ENCODE measurements at regions not wholly inside any gene's neighbourhood (a gene's known extent, or its start where the extent isn't known, plus 50 kb on each side); places are given as distances from the start of the nearest gene placed in this dataset.

DNA sequence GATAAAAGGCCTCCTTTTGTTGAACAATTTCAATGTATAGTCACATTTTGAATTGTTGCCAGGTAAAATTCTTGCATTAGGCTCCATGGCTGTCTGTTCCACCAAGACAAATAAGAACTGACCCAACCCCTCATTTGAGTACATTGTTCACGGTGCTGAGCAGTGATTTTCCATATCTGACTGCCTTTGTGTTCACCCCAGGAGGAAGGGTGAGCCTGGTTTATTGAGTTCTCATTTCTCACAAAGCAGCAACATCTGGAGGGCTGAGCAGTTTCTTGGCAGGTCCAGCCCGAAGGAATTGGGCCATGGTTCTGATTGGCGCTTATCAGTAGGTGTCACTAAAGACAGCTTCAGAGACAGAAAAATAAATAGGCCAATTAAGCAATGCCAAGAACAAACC lies 149.1 kb downstream of the BMP4 start:
- DNase-seq (ENCODE audit: low spot score), result no peak

DNA sequence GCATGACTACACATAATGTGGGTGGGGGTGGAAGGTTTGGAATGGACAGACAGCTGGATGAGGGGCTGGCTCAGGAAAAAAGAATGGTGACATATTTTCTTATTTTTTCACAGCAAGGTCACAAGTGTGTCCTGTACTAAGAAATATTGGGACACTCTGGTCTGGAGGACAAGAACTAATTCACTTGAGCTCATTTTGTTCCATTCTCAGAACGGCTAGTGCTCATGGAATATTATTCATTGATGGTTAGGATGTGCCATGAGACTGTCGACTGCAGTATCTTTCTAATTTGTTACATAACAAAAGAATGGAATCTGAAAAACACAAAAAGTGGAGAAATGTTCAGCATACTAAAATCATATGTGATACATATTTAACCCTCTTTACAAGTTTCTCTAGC lies 149.5 kb downstream of the BMP4 start:
- DNase-seq (ENCODE audit: low spot score), result no peak

DNA sequence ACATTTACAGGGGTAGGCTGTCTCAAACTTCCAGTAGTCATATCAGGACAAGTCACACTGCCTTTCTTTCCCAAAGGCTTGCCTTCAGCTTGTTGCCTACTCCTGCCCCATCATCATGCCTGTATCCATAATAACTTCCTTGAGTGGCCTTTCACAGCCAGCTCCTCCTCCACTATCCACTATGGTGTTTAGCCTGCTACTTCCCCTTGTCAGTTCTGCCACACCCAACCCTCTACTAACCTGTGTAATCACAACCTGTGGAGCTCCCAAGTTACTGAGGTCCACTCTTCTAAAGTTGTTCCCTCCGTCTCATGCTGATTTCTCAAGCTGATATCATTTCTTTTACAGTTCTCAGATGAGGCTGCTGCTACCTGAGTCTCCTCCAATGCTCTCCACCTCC lies 159.9 kb downstream of the BMP4 start:
- no peak for DNase-seq (ENCODE audit: low spot score)

DNA sequence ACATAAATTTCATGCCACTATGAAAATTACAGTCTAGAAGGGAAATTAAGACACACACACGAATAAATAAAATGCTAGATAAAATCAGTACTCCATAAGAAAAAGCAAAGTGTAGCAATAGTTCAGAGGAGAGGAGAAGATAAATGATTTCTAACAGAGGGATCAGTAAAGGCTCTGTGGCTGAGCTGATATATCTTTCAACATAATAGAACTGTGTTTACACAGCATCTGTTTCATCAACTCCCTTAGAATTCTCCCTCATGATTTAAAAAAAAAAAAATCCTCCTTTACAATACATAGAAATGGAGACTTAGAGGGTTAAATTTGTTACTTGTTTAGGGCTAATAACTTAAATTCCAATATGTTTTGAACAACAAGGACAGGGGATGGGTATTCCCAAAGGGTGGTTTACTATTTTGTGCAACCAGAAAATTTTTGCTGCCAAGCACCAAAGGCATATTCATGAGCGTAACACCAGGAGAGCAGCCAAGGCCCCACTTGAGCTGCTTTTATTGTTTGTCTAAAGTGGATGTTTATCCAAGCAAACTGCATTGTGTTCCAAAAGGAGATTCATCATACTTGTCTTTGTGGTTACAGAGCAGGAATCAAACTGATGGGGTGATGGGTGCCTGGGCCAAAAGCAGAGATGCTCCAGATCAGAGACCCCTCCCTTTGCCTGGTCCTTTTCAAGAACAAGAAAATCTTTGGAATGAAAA lies 162.7 kb downstream of the BMP4 start:
- DNase-seq (ENCODE audit: low spot score), result no peak

DNA sequence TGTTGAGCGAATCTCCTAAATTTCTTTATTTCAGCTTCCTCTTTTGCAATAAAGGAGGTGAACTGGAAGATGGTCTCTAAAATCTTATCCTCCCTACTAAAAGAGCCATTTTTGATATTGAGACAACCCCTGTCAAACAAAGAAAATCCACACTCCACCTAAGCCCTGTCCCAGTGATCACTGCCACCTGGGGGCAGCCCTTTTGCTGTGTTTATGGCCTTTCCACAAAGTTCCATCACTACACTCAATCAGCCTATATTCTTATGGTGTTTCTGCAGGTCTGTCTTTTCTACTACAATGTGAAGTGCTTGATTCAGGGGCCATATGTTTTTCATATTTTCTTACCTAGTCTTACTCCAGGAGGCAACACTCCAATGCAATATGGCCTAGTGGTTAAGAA lies 163.7 kb downstream of the BMP4 start:
- DNase-seq (ENCODE audit: low spot score), result no peak

DNA sequence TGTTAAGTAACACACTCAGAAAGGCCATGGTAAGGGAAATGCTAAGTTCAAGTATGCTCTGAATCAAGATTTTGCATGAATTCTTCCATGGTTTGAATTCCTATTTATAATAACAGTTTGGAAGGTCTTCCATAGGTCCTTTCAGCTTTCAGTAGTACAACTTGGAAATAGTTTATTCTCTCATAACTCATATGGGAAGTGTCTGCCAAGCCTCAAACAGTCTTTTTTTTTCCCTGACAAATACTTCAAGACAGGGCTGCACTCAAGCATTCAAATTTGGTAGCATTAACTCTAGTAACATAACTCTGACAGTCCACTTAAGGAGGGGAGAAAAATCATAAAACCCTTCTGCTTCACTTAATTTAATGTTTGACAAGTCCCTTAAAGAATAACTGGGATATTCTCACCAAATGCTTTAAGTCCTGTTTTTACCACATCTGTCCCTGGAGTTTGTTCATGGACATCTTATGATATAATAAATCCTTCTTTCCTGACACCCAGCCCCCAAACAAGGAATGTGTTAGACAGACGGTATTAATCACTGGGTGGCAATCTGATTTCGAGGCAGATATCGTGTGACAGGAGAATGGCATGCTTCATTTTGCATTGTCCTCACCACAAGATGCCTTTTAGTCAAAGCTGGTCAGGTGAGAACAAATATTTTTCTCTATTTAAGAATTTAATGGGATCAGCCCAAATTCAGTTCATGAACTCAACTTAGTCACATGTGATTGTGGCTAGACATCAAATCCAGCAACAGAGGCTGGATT lies 165.7 kb downstream of the BMP4 start:
- DNase-seq (ENCODE audit: low spot score), result no peak

DNA sequence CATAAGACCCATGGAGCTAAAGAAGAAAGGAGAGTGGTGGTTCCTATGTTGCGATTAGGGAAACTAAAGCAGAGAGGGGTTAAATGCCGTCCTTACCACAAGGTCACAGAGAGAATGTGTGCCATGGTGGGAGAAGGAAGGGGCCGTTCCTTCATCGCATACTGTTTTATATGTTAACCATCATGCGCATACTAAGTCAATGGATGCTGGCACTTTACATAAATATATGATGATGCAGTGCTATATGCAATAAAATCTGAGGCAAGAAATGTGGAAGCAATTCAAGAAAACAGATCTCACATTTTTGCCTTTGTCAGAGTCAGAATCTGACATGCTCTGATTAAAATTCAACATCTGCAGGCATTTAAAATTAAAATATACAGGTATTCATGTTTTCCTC lies 168.1 kb downstream of the BMP4 start:
- DNase-seq (ENCODE audit: low spot score), result no peak

DNA sequence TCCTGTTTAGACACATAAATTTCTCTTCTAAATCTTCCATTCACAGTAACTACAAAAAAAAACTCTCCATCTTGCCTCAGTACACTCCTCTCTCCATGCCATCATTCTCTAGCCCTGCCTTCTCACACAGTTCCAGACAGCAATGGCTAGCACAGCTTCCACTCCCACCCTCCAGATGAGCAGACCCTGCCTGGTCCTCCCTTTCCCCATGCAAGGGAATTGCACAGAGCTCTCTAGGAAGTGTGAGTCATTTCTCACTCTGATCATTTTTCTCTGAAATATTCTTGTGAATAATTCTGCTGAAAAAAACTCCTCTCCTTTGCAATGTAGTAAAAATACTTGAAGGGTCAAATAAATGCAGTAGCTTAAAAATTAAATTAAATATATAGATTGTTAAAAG lies 170.6 kb downstream of the BMP4 start:
- no peak for DNase-seq (ENCODE audit: low spot score)

DNA sequence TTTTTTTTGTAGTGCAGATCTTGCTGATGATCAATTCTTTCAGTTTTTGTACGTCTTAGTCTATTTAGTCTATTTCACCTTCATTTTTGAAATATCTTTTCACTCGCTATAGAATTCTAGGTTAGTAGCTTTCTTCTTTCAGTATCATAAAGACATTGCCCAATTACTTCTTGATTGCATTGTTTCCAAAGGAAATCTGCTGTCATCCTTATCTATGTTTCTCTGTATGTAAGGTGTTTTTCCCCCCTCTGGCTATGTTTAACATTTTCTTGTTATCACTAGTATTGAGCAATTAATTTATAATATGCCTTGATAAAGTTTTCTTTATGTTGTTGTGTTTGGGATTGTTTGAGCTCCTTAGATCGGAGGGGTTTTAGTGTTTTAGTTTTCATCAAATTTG lies 171.9 kb downstream of the BMP4 start:
- DNase-seq (ENCODE audit: low spot score), result no peak

DNA sequence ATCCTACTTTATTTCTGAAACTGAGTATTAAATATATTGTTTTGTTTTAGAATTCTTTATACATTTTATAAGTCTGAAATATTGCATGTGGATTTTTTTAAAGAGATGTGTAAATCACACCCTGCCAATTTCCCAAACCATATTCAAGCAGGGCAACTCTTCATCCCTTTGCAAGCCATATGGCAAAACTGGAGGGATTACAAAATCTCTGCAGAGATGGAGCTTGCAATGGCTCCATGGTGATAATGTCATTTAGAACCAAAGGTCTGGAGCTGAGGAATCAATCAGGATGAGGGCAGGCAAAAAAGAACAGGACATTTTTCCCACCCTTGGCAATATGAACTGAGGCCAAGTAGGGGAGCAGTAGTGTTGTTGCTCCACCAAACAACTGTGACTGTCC lies 173.4 kb downstream of the BMP4 start:
- no peak for DNase-seq (ENCODE audit: low spot score)

DNA sequence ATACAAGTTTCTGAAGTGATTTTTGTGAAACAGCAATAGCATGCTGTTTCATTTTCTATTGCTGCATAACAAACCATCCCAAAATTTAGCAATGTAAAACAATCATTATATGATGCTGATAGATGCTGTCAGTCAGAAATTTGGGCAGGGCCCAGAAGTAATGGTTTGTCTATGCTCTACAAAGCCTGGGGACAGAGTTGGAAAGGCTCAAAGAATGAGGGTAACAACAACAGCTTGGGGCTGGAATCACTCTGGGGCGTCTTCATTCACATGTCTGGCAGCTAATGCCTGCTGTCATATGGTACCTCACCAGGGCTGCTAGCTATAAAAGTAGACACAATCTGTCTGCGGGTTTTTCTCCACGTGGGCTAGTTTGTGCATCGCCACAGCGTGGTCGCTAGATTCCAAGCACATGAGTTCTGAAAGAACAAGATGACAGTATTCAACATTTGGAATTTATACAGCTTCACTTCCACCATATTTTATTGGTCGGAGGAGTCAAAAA lies 176.5 kb downstream of the BMP4 start:
- DNase-seq (ENCODE audit: low spot score), result no peak

DNA sequence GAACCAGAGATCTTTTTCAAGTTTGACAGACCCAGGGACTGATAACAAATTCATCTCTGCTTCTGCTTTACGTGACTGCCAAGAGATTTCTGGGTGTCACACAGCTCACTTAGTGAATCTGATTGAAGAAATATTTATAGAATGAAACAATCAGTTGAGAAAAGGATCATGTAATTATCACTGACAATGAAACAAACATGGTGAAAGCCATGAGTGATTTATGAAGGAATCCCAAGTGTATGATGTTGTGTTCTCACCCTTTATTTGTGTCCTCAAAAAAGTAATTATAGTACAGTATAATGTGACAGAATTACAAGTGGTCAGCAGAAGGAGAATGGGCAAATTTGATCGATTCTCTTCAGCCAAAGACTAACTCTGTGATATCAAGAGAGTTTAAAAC lies 177.3 kb downstream of the BMP4 start:
- no peak for DNase-seq (ENCODE audit: low spot score)

DNA sequence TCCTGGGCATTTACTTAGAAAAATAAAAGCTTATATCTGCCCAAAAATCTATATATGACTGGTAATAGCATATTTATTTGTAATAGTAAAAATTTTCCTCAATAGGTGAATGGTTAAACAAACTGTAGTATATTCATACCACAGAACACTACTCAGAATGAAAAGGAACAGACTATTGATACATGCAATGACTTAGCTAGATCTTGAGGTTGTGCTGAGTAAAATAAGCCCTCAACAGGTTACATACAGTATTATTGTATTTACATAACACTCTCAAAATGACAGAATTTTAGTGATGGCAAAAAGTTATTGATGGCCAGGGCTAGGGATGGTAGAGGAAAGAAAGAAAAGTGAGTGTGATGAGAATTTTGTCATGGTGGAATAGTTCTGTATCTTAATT lies 178.4 kb downstream of the BMP4 start:
- no peak for DNase-seq (ENCODE audit: low spot score)

DNA sequence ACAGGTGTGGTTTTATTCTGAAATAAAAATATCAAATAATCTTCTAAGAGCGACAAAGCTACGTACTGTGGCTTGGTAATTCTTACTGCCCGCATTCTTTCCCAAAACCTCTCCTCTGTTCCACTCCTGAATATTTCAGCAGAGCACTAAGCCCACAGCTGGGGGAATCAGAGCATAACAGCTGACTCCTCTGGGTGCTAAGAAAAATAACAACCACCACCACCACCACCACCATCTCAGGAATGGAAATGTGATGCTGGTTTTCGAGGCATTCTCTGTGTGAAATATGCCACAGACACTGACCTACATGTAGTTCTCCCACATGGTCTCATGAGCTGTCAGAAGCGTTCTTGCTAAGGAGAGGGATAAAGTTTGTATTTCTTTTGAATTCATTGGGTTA lies 183.7 kb downstream of the BMP4 start:
- no peak for DNase-seq (ENCODE audit: low spot score)

DNA sequence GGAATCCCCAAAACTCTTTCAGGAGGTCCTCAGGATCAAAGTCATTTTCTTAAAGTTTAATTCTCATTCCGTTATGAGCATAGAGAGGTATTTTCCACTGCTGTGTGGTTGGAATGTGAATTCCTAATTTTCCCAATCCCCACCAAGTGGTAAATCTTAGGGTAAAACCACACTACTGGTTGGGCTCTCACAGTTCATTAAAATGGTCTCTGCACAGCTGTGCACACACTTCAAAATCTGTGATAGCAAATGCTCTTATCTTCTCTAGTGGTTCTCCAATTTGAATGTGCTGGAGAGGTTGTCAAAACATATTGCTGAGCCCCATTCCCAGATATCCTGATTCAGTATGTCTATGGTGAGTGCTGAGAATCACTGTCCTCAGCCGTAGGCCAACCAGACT lies 189.1 kb downstream of the BMP4 start:
- DNase-seq (ENCODE audit: low spot score), result no peak

DNA sequence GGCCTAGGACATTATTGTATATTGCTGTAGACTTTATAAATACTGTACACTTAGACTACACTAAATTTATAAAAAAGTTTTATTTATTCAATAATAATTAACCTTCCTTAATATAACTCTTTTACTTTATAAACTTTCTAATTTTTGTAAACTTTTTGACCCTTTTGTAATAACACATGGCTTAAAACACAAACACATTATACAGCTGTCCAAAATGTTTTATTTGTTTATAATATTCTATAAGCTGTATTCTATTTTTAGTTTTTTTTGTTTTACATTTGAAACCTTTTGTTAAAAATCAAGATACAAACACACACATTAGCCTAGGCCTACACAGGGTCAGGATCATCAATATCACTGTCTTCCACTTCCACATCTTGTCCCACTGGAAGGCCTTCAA lies 190.0 kb downstream of the BMP4 start:
- no peak for DNase-seq (ENCODE audit: low spot score)

DNA sequence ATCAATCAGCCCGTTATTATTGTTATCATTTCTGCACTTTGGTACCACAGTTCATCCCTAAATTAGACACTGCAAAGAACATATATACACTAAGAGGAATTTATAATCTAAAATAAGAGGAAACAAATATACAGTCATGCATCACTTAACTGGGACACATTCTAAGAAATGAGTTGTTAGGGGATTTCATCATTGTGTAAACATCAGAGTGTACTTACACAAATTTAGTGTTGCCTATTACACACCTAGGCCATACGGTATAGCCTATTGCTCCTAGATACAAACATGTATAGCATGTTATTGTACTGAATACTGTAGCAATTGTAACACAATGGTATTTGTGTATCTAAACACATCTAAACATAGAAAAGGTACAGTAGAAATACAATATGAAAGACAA lies 190.5 kb downstream of the BMP4 start:
- DNase-seq (ENCODE audit: low spot score), result no peak

DNA sequence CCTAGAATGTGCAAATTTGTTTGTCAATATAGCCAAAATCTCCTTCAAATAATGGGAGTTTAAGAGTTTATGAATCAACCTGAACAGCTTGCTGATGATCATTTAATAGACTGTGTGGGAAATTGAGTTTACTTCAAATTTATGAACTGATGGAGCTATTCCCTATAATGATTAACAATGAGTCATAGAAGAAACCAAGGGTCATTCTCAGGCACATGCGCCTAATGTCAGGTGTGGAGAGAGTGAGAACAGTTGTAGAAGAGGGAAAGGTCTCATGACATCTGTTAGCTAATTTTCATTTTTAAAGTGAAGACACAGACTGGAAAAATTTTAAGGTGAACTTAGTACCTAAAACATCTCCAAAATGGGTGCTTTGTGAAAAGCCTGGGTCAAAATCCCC lies 191.8 kb downstream of the BMP4 start:
- no peak for DNase-seq (ENCODE audit: low spot score)

DNA sequence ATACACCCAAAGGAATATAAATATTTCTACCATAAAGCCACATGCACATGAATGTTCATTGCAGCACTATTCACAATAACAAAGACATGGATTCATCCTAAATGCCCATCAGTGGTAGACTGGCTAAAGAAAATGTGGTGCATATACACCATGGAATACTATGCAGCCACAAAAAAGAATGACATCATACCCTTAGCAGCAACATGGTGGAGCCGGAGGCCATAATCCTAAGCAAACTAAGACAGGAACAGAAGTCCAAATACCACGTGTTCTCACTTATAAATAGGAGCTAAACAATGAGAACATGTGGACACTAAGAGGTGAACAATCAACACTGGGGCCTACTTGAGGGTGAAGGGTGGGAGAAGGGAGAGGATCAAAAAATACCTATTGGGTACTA lies 198.5 kb downstream of the BMP4 start:
- no peak for DNase-seq (ENCODE audit: low spot score)

DNA sequence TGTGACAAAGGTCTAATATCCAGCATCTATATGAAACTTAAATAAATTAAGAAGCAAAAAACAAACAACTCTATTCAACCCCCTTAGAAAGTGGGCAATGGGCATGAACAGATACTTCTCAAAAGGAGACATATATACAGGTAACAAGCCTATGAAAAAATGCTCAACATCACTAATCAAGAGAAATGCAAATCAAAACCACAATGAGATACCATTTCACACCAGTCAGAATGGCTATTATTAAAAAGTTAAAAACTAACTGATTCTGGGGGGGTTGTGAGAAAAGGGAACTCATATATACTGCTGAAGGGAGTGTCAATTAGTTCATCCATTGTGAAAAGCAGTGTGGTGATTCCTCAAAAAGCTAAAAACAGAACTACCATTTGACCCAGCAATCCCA lies 198.9 kb downstream of the BMP4 start:
- no peak for DNase-seq (ENCODE audit: low spot score)

DNA sequence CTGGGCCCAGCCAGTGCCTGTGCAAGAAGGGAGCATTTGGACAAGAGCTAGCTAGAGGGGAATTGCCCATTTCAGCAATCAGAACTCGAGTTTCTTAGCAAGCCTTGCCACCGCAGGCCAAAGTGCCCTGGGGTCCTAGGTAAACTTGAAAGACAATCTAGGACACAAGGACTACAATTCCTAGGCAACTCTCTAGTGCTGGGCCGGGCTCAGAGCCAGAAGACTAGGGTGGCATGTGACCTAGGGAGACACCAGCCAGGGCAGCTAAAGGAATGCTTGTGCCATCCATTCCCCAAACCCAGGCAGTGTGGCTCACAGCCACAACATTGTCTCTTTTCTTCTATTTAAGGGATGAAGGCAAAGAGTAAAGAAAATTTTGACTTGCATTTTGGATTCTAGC lies 205.0 kb downstream of the BMP4 start:
- no peak for DNase-seq (ENCODE audit: low spot score)

DNA sequence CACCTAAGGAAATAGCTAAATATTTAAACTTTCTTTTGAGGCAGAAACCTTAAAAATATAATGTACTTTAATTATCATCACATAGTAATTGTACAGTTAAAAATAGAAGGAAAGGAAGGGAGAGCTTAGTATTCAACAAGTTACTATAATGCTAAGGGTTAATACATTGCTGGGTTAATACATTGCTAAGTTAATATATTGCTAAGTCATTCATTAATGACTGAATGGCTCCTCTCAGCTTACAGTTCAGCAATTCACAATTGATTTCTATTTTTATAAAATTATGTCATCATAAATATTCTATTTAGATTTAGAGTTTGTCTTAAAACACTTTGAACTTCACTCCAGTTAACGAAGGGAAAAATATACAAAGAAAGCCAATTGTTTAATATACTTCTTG lies 207.9 kb downstream of the BMP4 start:
- no peak for DNase-seq (ENCODE audit: low spot score)

DNA sequence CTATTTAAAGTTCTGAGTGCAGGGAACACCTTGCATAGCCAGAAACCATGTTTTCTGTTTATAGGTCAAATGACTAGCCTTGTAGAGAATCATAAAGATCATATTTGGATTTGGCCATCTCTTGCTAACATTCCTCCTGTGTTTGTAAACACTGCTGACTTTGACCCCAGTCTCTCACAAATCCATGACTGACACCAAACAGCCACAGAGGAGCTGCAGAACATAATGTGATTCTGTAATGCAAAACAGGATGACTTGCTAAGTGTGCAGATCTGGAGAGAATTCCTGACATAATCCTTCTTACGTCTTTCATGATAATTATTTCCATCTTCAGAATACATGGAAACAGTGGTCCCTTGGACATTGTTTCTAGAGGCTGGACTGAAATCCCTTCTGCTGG lies 211.8 kb downstream of the BMP4 start:
- no peak for DNase-seq (ENCODE audit: low spot score)

DNA sequence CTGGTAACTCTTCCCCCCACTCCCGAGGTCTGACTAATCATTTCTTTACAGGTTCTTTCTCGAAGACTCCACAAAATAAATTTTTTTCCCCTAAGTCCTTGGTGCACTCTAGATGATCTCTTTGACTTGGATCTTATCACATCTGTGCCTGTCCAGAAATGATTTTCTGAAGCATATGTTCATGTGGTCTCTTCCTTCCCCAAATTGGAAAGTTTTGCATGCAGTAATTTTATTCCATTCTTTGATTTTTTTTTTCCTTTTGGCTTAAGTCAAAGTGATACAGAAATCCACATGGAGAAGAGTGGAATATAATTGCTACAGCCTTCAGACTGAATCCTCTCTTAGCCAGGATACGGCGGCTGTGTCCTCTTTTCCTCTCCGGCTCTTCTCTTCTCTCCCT lies 213.3 kb downstream of the BMP4 start:
- DNase-seq (ENCODE audit: low spot score), result no peak

All from ecto neural progenitor cell (in vitro differentiated cells).